HT-29 (cell line): ENCODE measurements at regions not wholly inside any gene's neighbourhood (a gene's known extent, or its start where the extent isn't known, plus 50 kb on each side); places are given as distances from the start of the nearest gene placed in this dataset.
"Not testable (repeated sequence)": the region's sequence is repeated elsewhere in the genome, so short reads cannot be mapped to it uniquely, and the experiment has no call there.

Experiments used
- DNase-seq: peaks from one replicate; pipeline ENCODE4 v3.0.0-alpha.2; 2015; ENCODE audit warnings: low spot score

DNA sequence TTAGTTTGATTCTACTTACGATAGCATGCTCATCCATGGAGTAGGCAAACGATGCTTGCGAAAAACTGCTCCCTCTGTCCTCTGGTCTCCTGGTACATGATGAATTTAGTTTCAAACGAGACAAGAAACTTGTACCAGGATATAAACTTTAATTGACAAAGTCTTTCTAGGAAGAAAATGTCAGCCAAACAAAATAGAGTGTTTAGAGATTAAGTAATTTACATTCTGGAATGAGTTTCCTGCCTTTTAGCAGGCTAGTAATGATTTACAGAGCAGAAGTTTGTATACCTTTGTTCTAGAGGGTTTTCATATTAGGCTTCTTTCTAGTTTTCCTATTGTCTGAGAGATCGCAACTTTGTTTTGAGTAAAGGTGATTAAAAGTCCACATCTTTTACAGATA is 206.9 kb downstream of the RPL10L start:
- DNase-seq: no peak

DNA sequence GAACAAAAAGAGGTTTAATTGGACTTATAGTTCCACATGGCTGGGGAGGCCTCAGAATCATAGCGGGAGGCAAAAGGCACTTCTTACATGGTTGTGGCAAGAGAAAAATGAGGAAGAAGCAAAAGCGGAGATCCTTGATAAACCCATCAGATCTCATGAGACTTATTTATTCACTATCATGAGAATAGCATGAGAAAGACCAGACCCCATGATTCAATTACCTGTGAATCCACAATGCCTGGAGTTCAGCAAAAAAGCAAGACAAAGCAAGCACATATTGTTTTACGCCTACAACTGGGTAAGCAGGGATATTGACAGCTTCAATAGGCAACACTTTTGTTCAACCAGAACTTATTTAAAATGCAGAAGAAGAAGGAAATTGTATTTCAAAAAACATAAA is 218.2 kb downstream of the RPL10L start:
- no peak for DNase-seq

DNA sequence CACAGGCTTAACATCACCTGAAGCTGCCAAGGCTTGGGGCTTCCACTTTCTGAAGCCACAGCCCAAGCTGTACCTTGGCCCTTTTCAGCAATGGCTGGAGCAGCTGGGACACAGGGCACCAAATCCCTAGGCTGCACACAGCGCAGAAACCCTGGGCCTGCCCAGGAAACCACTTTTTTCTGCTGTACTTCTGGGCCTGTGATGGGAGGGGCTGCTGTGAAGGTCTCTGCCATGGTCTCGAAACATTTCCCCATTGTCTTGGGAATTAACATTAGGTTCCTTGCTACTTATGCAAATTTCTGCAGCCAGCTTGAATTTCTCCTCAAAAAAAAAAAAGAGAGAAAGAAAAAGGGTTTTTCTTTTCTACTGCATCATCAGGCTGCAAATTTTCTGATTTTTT is 219.1 kb downstream of the RPL10L start:
- no peak for DNase-seq

DNA sequence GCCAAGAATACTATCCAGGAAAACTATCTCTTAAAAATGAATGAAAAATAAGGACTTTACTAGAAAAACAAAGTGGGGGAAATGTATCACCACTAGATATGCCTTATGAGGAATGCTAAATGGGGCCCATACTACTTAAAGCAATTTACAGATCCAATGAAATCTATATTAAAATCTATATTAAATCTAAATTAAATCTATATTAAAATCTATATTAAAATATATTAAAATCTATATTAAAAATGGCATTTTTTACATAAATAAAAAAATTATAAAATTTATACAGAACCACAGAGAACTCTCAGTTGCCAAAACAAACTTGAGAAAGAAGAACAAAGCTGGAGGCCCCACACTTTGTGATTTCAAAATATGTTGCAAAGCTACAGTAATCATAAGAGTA is 234.5 kb downstream of the RPL10L start:
- DNase-seq: no peak

DNA sequence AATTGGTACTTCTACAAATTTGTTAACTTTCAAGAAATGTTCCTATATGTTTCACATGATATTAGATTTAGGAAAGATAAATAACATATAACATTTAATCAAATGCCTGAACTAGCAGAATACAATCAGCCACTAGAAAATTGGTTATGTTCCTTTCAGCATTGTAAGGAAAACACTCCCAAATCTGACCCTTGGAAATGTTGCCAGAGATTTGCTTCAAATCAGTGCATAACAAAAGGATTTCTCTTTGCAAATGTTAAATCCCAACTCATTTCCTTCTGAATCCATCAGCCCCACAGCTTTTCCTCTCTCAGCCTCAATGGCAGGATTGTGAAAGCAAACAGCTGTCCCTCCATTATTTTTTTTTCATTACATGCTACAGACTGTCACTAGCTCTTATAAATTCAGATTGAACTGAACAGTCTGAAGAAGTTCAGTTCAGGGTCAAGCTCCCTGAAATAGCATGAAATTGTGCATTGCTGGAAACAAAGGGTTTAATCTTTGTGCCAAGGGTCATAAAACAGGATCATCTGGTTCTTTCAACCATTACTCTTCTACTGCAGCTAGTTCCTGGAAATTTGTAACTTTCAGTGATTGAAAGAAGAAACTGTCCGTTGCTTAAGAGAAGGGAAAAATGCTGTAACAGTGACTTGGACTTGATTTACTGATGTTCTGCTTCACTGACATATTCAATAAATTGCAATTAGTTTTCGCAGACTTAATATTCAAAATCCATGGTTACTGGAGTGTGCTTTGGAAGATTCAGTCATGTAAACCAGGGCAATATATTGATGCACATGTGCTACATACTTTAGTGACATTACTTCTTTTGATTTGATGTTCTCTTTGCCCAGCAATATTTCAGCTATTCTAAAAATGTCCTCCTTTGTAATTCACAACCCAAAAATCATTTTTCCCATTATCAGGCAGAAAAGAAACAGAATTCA is 246.4 kb downstream of the RPL10L start:
- DNase-seq: peak; percentile 44

DNA sequence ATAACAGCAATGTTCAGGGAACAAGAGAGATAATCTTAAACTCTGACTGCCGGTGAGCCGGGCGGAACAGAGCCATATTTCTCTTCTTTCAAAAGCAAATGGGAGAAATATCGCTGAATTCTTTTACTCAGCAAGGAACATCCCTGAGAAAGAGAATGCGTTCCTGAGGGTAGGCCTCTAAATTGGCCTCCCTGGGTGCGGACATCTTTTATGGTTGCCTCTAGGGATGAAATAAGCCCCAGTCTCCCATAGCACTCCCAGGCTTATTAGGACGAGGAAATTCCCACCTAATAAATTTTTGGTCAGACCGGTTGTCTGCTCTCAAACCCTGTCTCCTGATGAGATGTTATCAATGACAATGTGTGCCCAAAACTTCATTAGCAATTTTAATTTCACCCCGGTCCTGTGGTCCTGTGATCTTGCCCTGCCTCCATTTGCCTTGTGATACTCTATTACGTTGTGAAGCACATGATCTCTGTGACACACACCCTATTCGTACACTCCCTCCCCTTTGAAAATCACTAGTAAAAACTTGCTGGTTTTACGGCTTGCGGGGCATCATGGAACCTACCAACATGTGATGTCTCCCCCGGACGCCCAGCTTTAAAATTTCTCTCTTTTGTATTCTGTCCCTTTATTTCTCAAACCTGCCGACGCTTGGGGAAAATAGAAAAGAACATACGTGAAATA is 249.4 kb downstream of the RPL10L start:
- not testable (repeated sequence) for DNase-seq

DNA sequence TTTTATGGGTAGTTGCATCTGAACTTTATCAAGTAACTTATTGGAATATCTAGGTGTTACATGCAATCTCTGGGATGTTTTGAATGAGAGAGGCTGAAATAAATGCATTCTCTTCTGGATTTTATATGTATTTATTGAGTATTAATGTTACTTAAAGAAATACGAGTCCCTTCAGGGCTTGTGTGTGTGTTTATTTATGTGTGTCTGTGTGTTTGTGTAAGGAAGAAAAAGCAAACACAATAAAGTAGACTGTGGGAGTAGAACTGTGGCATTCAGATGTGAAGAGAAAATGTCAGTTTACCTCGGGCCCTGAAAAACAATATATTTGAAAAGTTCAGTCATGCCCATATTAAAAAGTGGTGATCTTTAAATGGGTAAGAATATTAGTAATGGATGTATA is 250.5 kb downstream of the RPL10L start:
- DNase-seq: no peak

DNA sequence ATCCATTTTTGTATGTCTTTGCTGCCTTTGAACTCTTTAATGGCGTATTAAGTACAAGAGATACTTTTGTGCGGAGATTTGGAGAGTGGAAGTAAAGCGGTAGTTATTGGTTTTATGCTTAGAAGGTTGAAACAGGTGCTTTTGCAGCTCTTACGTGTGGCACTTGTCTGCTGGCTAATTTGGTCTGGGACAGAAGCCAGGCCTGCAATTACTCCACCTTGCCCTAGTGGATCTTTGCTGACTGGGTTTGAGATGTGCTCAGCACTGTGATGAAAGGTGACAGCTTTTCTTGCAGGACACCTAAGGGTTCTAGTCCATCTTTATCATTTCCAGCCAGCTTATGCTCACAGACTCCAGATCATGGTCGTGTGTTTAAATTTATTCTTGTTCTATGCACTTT is 252.5 kb downstream of the RPL10L start:
- no peak for DNase-seq

DNA sequence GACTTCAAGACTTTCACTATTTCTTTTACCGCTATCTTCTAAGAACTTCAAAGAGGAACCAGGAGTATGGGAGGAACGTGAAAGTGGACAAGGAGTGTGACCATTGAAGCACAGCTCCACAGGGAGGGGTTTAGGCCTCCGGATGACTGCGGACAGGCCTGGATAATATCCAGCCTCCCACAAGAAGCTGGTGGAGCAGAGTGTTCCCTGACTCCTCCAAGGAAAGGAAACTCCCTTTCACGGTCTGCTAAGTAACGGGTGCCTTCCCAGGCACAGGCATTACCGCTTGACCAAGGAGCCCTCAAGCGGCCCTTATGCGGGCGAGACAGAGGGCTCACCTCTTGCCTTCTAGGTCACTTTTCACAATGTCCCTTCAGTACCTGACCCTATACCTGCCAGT is 267.0 kb downstream of the RPL10L start:
- no peak for DNase-seq

DNA sequence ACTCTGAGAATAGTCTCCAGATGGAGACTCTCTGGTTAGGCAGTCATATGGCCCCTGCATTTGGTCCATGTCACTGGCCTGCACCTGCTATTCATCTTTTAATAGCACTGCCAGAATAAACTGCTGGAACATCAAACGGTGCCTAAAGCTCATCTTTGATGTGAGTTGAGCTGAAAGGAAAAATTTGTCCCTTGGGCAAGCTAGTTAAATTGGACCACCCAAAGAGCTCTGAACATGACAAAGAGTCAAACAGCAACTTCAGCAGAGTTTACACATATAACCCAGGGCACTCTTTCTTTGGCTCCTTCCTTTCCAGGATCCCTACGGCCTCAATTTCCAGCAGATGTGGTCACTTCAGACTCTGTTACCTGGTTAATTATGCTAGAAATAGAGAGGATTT is 269.9 kb downstream of the RPL10L start:
- DNase-seq: no peak

DNA sequence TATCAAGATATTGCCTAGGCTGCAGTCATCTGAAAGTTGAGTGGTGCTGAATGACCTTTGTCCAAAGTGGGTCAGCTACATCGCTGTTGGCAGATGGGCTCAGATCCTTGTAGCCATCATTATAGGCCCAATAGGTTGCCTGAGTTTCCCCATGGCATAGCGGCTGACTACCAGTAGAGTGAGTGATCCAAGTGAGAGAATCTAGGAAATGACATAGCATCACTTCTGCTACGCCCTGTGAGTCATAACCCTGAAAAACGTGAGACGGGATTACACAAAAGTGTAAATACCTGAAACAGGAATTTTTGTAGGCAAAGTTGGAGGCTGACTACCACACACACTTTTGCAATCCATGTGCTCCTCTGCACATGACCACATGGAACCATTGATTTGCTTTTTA is 273.3 kb downstream of the RPL10L start:
- no peak for DNase-seq

DNA sequence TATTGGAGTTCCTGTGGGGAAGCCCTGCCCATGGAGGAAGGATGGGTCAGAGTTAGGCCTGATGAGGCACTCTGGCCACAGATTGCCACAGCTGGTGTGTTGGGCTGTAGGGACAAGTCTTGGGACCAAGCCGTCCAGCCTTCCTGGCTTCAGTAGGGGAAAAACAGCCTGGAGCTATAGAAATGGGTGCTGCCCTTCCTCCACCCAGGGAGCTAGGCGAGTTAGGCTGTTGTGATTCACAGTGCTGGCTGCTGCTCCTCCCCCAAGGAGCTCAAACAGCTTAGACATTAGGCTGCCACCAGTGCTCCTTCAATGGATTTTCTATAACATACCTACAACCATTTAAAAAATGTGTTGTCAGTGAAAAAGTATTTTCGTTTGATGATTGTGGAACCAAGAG is 274.3 kb downstream of the RPL10L start:
- no peak for DNase-seq

DNA sequence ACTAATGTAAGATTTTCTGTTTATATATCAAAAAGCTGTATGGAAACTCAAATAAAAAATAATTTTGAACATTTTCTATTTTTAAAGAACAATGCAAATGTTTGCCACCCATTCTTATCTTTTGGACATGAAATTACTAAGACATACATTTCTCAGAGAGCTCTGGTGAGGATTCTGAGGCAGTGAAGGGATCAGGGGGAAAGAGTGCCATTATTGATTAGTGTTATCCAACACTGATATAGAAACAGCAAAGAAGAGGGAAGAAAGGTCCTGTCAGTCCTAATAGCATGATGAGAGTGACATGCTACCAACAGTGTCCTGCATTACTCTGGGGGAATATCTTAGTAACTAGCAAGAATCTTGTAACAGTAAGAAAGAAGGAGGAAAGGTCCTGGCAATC is 282.2 kb downstream of the RPL10L start:
- DNase-seq: no peak

DNA sequence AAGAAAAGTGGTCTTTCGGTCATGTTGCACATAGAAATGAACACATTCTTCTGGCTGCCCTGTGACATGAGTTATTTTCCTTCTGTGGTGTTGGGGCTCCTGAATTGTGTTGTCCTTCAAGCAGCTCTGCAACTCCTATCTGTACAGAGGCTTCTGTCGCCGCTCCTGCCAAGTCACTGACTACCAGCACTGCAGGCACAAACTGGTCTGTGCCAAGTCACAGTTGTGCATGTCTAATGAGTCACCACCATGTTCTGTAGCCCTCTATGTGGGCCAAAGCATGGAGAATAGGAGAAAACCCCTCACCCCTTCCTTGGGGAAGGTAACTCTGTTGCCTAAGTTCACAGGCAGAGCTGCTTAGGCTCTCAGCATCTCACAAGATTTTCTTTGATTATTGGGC is 283.3 kb downstream of the RPL10L start:
- DNase-seq: no peak

DNA sequence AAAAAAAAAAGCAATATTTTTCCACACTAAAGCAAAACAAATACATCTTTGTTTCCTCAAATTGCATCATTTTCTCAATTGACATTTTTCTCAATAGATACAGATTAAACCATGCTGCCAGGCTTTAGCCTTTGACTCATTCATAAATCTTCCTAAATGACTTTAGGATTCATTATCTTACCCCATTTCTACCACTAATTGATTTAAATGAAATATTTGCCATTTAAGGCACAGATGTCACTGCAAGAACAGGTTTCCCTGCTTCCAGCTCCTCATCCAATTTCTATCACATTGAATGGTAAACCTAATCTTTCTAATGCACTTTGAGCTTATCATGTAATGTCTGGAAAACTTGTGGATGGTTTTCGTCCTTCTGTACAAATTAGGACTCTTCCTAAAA is 298.7 kb downstream of the RPL10L start:
- DNase-seq: no peak

DNA sequence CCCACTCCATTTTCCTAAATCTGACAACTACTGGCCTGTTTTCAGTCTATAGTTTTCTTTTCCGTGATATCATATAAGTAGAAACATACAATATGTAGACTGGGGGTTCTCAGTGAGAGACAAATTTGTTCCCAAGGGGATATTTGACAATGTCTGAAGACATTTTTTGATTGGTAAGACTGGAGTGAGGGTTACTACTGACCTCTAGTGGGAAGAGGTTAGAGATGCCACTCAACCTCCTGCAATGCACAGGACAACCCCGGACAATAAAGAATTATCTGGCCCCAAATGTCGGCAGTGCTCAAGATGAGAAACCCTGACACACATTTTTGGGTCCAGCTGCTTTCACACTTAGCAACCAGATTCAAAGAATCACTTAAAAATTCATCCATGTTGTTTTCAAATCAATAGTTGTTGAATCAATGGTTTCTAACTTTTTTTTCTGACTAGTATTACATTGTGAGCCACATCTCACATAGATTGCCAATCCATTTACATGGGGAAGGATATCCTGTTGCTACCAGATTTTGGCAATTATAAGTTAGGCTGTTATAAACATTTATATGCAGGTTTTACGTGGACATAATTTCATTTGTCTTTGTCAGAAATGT is 307.1 kb downstream of the RPL10L start:
- peak; percentile 36 for DNase-seq

DNA sequence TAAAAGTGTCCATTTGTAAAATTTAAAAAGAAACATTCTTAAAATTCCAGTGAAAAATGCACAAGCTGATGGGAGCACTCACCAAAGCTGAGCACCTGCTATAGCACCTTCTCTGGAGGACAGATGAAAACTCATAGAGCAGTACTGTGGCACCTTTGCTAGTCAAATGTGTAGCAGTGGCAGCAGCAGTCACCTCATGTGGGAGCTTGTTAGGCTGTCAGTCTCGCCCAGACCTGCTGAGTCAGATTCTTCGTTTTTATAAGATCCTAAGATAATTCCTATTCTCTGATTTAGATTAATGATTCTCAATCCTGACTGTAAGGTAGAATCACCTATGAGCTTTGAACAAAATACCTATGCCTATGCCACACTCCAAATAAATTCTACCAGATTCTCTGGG is 325.8 kb downstream of the RPL10L start:
- no peak for DNase-seq

DNA sequence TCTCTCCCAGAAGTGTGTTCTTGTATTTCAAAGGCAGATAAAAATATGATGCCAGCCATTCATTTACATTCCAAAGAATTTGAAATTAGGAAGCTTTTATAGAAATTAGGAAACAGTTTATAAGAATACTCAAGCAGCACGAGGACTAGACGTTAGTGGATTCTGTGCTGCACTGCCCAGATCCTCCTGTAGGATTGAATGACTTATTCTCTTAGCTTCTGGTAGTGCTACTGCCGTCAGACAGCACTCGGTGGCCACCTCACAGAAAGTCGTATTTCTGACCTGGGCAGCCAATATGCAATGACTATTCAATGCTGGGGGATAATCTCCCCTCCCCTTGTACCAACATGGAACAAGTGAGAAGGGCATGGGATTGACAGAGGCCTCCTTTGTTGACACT is 326.4 kb downstream of the RPL10L start:
- no peak for DNase-seq

DNA sequence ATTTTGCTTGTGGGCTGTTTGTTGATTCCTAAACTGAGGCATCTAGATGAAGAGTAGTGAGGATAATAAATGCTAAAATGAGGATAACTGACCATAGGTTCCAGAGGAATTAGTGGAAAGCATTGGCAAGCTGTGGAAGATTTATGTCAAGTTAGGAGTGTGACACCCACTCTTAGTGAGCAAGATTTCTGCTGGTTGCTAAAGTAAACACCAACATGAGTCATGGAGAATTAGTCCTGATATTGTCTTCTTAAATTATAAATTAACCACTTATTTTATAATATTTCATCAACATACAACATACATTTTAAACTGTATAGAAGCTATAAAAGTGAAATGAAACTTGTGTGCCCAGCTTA is 328.2 kb downstream of the RPL10L start:
- DNase-seq: no peak

DNA sequence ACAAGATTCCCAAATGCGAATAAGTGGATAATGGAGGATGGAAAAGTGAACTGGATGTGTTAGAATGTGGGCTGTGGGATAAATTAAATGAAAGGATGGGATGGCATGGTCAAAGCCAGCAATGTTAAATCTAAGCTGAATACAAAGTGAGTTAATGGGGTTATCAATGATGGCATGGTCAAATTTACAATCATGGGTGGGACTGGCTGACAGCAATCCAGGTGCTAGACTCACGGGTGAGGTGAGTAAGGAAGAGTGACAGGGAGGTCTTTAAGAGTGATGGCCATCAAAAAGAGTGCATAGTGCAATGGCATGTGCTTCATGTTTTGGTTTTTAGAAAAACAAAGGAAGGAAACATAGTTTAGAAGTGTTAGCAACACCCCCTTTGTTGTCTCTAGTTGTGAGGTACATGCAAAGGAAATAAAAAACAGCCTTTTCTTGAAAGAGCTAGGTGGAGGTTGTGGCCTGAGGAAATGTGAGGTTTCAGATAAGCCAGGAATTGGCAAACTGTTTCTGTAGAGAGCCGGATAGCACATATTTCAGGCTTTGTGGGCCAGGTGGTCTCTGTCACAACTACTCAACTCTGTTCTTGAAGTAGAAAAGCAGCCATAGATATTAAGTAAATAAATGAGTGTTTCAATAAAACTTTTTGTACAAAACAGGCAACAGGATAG is 328.7 kb downstream of the RPL10L start:
- DNase-seq: no peak

DNA sequence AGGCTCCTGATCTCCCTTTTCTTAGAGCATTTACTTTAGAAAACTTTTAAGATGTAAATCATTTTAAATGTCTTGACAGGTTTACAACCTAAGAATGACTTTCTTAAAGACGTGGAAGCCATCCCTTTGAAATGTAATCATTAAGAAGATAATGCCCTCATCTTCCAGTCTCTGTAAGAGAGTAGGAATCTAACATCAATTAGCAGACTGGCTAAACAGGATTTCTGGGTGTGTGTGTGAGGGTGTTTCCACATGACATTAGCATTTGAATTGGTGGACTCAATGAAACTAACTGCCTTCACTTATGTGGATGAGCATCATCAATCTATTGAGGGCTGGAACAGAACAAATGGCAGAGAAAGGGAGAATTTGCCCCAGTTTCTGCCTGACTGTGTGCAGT is 329.5 kb downstream of the RPL10L start:
- DNase-seq: no peak

DNA sequence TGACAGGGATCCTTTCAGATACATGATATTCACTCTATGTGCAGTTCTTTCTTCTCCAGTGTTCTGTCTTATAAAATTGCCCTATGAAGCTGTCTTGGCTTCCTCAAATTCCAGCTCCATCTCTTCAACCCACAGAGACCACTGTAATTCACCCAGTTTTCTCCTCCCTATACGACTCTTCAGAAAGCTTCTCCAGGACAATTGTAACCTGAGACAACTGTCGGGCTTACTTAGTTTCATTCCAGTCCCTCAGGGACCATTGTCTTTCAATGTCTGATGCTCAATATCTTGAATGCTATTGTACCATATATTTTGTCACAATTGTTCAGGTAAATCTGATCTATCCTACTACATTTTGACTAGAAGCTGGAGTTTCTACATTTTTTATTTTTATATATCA is 345.3 kb downstream of the RPL10L start:
- no peak for DNase-seq
